ENCODE measurements at regions not wholly inside any gene's neighbourhood (a gene's known extent, or its start where the extent isn't known, plus 50 kb on each side); places are given as distances from the start of the nearest gene placed in this dataset.

GRCh38 chr10:131017566-131018285, 293.8 kb downstream of the TCERG1L start:
- no peak for TF ChIP-seq CTCF (IDR thresholded peaks at IDR 0.05)
- TF ChIP-seq POLR2A (IDR thresholded peaks at IDR 0.05): no peak
